Calu3 (cell line): ENCODE measurements at regions not wholly inside any gene's neighbourhood (a gene's known extent, or its start where the extent isn't known, plus 50 kb on each side); places are given as distances from the start of the nearest gene placed in this dataset.

ENCODE experiments used
- BruUV-seq: library from RNA; stranded (reverse); fragments of 400-500 nt; replicated peaks from 2 replicates; lab custom pipeline; 2021; lab: Mats Ljungman, UMichigan
- CTCF ChIA-PET: fragments of 300-600 bp; sonication (Branson Sonifier 250); formaldehyde crosslinking; loops from one replicate; lab custom pipeline; 2022; ENCODE audit warnings: antibody characterized with exemption; lab: Charles Lee
- DNase-seq: peaks from one replicate; pipeline ENCODE4 v3.0.0; 2022
- H3K27ac Mint-ChIP-seq: one replicate; pipeline ENCODE4 v1.8.0; 2022; ENCODE audit warnings: mixed read lengths; ENCODE audit not compliant: unreplicated experiment
- H3K27me3 Mint-ChIP-seq: one replicate; pipeline ENCODE4 v1.8.0; 2022; ENCODE audit warnings: mixed read lengths; ENCODE audit not compliant: unreplicated experiment
- H3K36me3 Mint-ChIP-seq: one replicate; pipeline ENCODE4 v1.8.0; 2022; ENCODE audit warnings: mild to moderate bottlenecking, moderate library complexity, mixed read lengths; ENCODE audit not compliant: insufficient read depth, unreplicated experiment
- H3K4me1 Mint-ChIP-seq: one replicate; pipeline ENCODE4 v1.8.0; 2022; ENCODE audit warnings: mild to moderate bottlenecking, low read depth, mixed read lengths; ENCODE audit not compliant: unreplicated experiment
- H3K4me3 Mint-ChIP-seq: one replicate; pipeline ENCODE4 v1.8.0; 2022; ENCODE audit warnings: mild to moderate bottlenecking, low read depth, moderate library complexity, mixed read lengths; ENCODE audit not compliant: unreplicated experiment
- H3K9me3 Mint-ChIP-seq: one replicate; pipeline ENCODE4 v1.8.0; 2022; ENCODE audit warnings: low read depth, mixed read lengths; ENCODE audit not compliant: unreplicated experiment
- CTCF ChIP-seq: fragments of 200-600 bp; IDR thresholded peaks from one replicate; pipeline ENCODE4 v1.8.0; 2022; ENCODE audit warnings: antibody characterized with exemption; ENCODE audit not compliant: unreplicated experiment
- intact Hi-C: fragments of 100-400 bp; cut with micrococcal nuclease; formaldehyde crosslinking; loops from one replicate; pipeline ENCODE4 v1.10.0; 2022; ENCODE audit not compliant: unreplicated experiment

- Mint-ChIP-seq H3K9me3 (no peaks in the 10 kb centered on the region), H3K27me3 (no peaks in the 10 kb centered on the region), H3K36me3 (no peaks in the 10 kb centered on the region), H3K4me3 (no peak overlapping the region), H3K4me1 (no peaks in the 10 kb centered on the region), H3K27ac (no peak overlapping the region)
- DNase-seq: no peak
- no peak for TF ChIP-seq CTCF
- no TSS peak for BruUV-seq
- intact Hi-C loops: no loop called here
- CTCF ChIA-PET: no interaction called here
These were observed 630.8 kb downstream of the ANKRD7 start for GRCh38 chr7:118855290-118855689.

GRCh38 chr7:118858651-118859149 is 634.2 kb downstream of the ANKRD7 start:
- H3K36me3 Mint-ChIP-seq: no peaks in the 10 kb centered on the region
- no peak for TF ChIP-seq CTCF
- H3K4me3 Mint-ChIP-seq: no peak overlapping the region
- BruUV-seq: no TSS peak
- no peaks in the 10 kb centered on the region for H3K4me1 Mint-ChIP-seq
- H3K27ac Mint-ChIP-seq: no peak overlapping the region
- no peaks in the 10 kb centered on the region for H3K27me3 Mint-ChIP-seq
- no peaks in the 10 kb centered on the region for H3K9me3 Mint-ChIP-seq
- CTCF ChIA-PET: no interaction called here
- intact Hi-C loops: no loop called here
- DNase-seq: no peak

GRCh38 chr7:118861581-118861980 is 637.1 kb downstream of the ANKRD7 start:
- Mint-ChIP-seq H3K27ac (no peak overlapping the region), H3K27me3 (no peaks in the 10 kb centered on the region), H3K9me3 (no peaks in the 10 kb centered on the region), H3K4me3 (no peak overlapping the region), H3K4me1 (no peaks in the 10 kb centered on the region), H3K36me3 (no peaks in the 10 kb centered on the region)
- no TSS peak for BruUV-seq
- TF ChIP-seq CTCF: no peak
- intact Hi-C loops: no loop called here
- DNase-seq: no peak
- CTCF ChIA-PET: no interaction called here

- Mint-ChIP-seq H3K4me1 (no peaks in the 10 kb centered on the region), H3K27ac (no peak overlapping the region), H3K36me3 (no peaks in the 10 kb centered on the region), H3K4me3 (no peak overlapping the region), H3K27me3 (no peaks in the 10 kb centered on the region), H3K9me3 (no peaks in the 10 kb centered on the region)
- DNase-seq: no peak
- no peak for TF ChIP-seq CTCF
- intact Hi-C loops: no loop called here
- CTCF ChIA-PET: no interaction called here
- BruUV-seq: no TSS peak
These were observed 638.2 kb downstream of the ANKRD7 start for GRCh38 chr7:118862740-118863139.
